Femur (tissue), 1 donor: ENCODE measurements at regions not wholly inside any gene's neighbourhood (a gene's known extent, or its start where the extent isn't known, plus 50 kb on each side); places are given as distances from the start of the nearest gene placed in this dataset.

Experiments used
- DNase-seq: peaks from one replicate; pipeline ENCODE4 v3.0.0-alpha.2; 2017

GRCh38 chr2:137826373-137827372, 137.6 kb upstream of the HNMT start:
- DNase-seq: no peak

DNA sequence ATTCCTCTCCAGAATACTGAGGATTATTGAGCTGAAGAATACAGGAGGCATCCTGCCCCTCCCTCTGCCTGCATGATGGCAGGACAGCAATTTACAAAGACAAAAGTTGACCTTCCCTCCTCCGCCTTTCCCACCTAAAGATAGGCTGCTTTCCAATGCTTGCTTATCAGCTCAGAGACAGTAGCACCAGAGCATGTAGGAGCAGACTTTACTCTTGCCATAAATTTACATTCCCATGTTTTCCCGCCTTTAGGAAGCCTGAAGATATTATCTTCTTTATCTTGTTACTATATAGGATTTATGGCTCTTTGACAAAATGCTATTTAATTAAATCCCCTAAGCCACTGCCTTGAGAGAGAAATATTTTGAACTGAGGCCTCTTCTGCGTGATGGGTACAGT, 135.6 kb upstream of the HNMT start:
- DNase-seq: no peak

DNA sequence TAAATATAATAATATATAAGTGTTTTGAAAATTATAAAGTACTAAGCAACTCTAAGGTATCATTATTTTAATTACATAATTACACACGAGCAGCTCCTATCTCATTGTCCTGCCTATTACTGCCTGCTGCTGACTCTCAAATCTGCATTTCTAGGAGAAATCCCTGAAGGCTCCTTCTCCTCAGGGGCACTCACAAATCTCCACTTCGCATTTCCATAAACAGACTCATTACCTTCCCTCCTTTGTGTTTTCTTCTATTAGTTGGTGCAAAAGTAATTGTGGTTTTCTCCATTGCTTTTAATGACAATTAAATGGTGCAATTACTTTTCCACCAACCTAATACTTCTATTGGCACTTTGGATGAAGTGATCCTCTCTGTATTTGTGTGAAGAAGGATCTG, 135.0 kb upstream of the HNMT start:
- DNase-seq: no peak

DNA sequence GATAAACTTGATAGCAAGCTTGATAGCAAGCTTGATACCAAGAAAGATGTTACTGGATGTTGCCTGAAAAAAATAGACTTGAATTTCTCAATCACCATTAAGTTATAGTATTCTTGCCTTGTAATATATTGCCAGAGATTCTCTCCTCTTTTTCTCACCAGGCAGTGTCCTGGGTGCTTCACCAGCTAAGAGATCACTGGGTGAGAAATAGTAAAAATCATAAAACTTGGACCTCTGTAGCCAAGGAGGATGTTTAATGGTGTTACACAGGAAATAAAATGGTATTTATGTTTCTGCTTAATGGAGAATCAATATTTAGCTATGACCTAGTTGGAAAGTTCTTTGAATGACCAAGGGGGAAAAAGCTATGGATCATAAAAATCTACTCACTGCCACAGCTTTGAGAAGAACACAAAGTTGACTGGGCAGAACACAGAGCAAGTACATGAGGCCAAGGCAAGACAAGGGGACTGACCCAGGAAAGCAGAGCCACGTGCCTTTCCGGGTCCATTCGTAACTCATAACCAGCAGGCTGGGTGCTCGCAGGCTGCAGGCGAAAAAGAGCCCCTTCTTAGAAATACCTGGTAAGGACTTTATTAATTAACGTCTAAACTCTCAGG, 129.4 kb upstream of the HNMT start:
- DNase-seq: no peak

- DNase-seq: no peak
Observed at GRCh38 chr2:137836671-137837070, 127.6 kb upstream of the HNMT start.

GRCh38 chr2:137837830-137838229, 126.4 kb upstream of the HNMT start:
- DNase-seq: no peak

- peak; percentile 40 for DNase-seq
Observed at GRCh38 chr2:137838255-137839092, 125.8 kb upstream of the HNMT start.

DNA sequence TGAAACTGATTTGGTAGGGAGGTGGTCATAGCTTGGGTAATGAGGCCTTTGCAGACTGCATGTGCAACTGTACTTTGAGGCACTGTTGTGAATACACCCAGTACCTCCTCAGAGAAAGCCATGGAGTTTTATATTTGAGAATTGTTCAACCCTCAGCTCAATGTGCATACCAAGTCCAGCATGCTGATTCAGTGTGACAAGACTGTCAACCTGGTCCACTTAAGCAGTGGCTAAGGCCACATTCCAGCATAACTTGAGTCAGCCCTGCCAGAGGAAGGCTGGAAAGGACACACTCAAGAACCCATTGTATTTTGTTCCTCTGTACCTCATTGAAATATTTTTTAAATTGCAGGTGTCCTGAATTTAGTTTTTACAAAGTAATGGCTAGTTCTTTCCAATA, 121.8 kb upstream of the HNMT start:
- DNase-seq: no peak

DNA sequence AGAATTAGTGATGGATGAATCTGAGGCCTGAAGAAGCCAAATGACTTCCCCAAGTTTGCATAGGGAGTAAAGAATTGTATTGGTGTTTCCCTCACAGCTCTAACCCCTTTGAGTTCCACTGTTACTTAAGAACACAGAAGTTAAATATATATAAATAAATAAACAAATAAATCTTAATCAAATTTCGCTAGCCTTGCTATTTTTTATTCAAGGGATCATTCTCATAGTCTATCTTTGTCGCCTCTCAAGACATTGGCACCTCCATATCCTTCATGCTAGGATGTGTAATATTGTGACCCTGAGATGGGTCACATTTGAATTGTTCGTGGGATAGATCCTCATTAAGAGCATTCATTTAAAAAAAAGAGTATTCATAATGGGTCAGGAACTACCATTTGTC, 121.3 kb upstream of the HNMT start:
- no peak for DNase-seq

- no peak for DNase-seq
Observed at GRCh38 chr2:137845422-137845821, 118.9 kb upstream of the HNMT start.

- DNase-seq: no peak
Observed at GRCh38 chr2:137846993-137847392, 117.3 kb upstream of the HNMT start.

- no peak for DNase-seq
Observed at GRCh38 chr2:137847443-137847842, 116.8 kb upstream of the HNMT start.

GRCh38 chr2:137857881-137858280, 106.4 kb upstream of the HNMT start:
- no peak for DNase-seq

GRCh38 chr2:137862651-137863050, 101.6 kb upstream of the HNMT start:
- no peak for DNase-seq

- DNase-seq: peak; percentile 36
Observed at GRCh38 chr2:137865954-137866540, 98.2 kb upstream of the HNMT start.

DNA sequence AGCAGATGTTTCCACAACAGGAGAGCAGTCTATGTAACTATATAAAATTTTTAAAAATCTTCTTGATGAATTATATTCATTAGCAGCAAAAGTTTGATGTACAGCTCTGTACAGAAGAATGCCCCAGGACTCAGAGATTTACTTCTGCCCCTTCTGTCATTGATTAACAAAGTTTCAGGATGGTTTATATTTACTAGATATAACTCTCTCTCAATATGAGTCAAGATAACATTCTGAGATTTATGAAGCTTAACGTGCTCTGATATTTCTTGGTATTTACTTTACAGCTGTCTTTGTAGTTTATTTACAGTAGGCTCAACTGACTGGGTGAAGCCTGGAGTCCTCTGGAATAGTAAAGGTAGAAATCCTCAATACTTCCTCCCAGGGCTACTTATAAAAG, 93.6 kb upstream of the HNMT start:
- no peak for DNase-seq

DNA sequence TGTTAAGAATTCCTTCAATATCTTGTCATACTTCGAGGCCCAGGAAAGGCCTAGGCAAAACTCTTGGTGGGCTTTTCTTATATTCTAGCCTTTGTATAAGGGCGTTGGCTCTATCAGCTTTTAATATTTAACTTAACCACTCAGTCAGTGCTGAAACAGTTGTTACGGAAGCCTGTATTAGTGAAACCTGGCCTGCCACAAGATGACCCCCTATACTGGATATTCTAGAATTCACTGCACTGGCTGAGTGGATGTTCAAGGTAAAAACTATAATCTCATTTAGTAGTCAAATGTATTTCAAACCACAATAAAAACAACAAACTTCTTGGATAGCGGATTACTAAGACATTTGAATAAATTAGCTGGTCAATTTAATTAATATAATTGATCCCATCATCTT, 91.7 kb upstream of the HNMT start:
- no peak for DNase-seq

GRCh38 chr2:137873536-137874244, 90.6 kb upstream of the HNMT start:
- no peak for DNase-seq

DNA sequence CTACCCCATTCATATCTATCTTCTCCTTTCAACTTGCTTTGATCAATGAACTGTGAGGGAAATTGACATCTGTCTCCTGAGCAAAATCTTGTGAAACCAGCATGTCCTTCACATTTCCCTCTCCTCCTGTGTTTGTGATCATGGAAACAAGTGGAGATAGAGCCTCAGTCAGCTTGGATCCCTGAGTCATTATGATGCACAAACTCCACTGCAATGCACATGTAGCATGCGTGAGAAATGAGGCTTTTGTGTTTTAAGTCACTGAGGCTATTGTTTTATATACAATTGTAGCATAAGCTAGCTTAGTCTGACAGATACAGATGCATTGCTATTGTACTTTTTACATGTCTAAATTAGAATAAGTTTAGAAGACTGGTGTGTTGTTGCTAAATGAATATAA, 85.2 kb upstream of the HNMT start:
- DNase-seq: no peak

DNA sequence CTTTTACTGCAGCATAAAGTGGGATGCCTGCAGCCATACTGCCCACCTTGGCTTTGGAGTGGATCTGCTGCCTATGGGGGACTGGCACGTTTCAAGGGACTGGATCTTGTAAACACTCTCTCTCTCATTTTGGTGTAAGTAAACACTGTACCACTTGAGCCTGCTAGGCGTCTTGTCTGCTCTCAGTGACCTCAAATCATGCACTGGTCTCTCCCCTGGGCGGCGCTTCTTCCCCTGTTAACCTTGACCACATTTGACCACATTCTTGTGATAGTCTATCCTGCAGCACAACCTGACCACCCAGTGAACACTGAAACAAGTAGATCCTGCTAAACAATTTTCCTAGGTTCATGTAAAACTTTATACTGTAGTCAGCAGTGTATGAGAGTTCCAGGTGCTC, 82.6 kb upstream of the HNMT start:
- no peak for DNase-seq

- DNase-seq: no peak
Observed at GRCh38 chr2:137886083-137886831, 78.0 kb upstream of the HNMT start.

GRCh38 chr2:137888845-137889244, 75.4 kb upstream of the HNMT start:
- DNase-seq: peak; percentile 52
